Uterus (tissue), 3 donors: ENCODE measurements at regions not wholly inside any gene's neighbourhood (a gene's known extent, or its start where the extent isn't known, plus 50 kb on each side); places are given as distances from the start of the nearest gene placed in this dataset.

Experiments
- DNase-seq, 2 donors: peaks; one replicate each; pipeline ENCODE4 v3.0.0-alpha.2; 2019 to 2020
- H3K27ac ChIP-seq, 2 donors: fragments of 200-600 bp; sonication (generic); 1 replicate in 1 of 2; 2 replicates in 1 of 2; pipeline ENCODE4 v1.5.1; 2016 to 2018
- H3K27me3 ChIP-seq, 2 donors: fragments of 200-600 bp; sonication (generic); one replicate each; pipeline ENCODE4 v1.5.1; 2018 to 2019; ENCODE audit warnings: control low read depth in 1 of 2
- H3K36me3 ChIP-seq, 2 donors: fragments of 200-600 bp; sonication (generic); one replicate each; pipeline ENCODE4 v1.5.1; 2019; ENCODE audit warnings: control low read depth in 1 of 2
- H3K4me1 ChIP-seq, 2 donors: fragments of 200-600 bp; sonication (generic); one replicate each; pipeline ENCODE4 v1.5.1; 2018 to 2019; ENCODE audit warnings: control low read depth in 1 of 2
- H3K4me3 ChIP-seq, 2 donors: fragments of 200-600 bp; sonication (generic); 1 replicate in 1 of 2; 2 replicates in 1 of 2; pipeline ENCODE4 v1.5.1; 2018 to 2019; ENCODE audit warnings: mild to moderate bottlenecking in 1 of 2
- H3K9me3 ChIP-seq, 2 donors: fragments of 200-600 bp; sonication (generic); one replicate each; pipeline ENCODE4 v1.5.1; 2019; ENCODE audit warnings: control low read depth in 1 of 2
- CTCF ChIP-seq, 4 experiments: fragments of 200-600 bp in 2 of 4; fragments of 450-650 bp in 2 of 4; sonication (generic) in 2 of 4; IDR thresholded peaks; one replicate each; pipeline ENCODE4 v1.5.1; 2016 to 2019; ENCODE audit warnings: antibody characterized with exemption in 4 of 4, mild to moderate bottlenecking in 2 of 4, moderate library complexity in 1 of 4
- POLR2A ChIP-seq, 2 donors: fragments of 450-650 bp; IDR thresholded peaks; one replicate each; pipeline ENCODE4 v1.6.1; 2016; ENCODE audit warnings: antibody characterized with exemption in 2 of 2, mild to moderate bottlenecking in 1 of 2, moderate library complexity in 1 of 2
- intact Hi-C: fragments of 100-400 bp; cut with DNase I; formaldehyde crosslinking; loops from one replicate; pipeline ENCODE4 v1.15.1; 2023; ENCODE audit warnings: low total_unique reads
- donor health status: DM: yes; HTN: yes; CAD: no.

GRCh38 chr11:95531116-95531515, 258.5 kb downstream of the FAM76B start:
- Histone ChIP-seq H3K9me3 (no peaks in the 10 kb centered on the region), H3K4me3 (no peak overlapping the region), H3K36me3 (no peaks in the 10 kb centered on the region), H3K27ac (no peak overlapping the region), H3K4me1 (no peaks in the 10 kb centered on the region), H3K27me3 (no peaks in the 10 kb centered on the region)
- intact Hi-C loops: no loop called here
- DNase-seq: no peak
- TF ChIP-seq POLR2A (IDR thresholded peaks at IDR 0.05) (no peak), CTCF (IDR thresholded peaks at IDR 0.05) (no peak)

- H3K9me3 ChIP-seq: no peaks in the 10 kb centered on the region
- TF ChIP-seq CTCF (IDR thresholded peaks at IDR 0.05) (no peak), POLR2A (IDR thresholded peaks at IDR 0.05) (no peak)
- no peaks in the 10 kb centered on the region for H3K36me3 ChIP-seq
- H3K27ac ChIP-seq: peak overlapping the region in 1 of 2 donors; percentile 38
- intact Hi-C loops: no loop called here
- H3K4me3 ChIP-seq: no peak overlapping the region
- H3K27me3 ChIP-seq: no peaks in the 10 kb centered on the region
- no peak for DNase-seq
- H3K4me1 ChIP-seq: no peaks in the 10 kb centered on the region
These were observed 265.1 kb downstream of the FAM76B start for GRCh38 chr11:95524314-95525036.

GRCh38 chr11:95522874-95523273, 266.7 kb downstream of the FAM76B start:
- H3K27me3 ChIP-seq: no peaks in the 10 kb centered on the region
- no peaks in the 10 kb centered on the region for H3K9me3 ChIP-seq
- no peak for DNase-seq
- intact Hi-C loops: no loop called here
- no peak overlapping the region for H3K27ac ChIP-seq
- no peaks in the 10 kb centered on the region for H3K36me3 ChIP-seq
- no peaks in the 10 kb centered on the region for H3K4me1 ChIP-seq
- TF ChIP-seq CTCF (IDR thresholded peaks at IDR 0.05) (no peak), POLR2A (IDR thresholded peaks at IDR 0.05) (no peak)
- no peak overlapping the region for H3K4me3 ChIP-seq

GRCh38 chr11:95521862-95522261, 267.7 kb downstream of the FAM76B start:
- intact Hi-C loops: no loop called here
- Histone ChIP-seq H3K36me3 (no peaks in the 10 kb centered on the region), H3K4me1 (no peaks in the 10 kb centered on the region), H3K27me3 (no peaks in the 10 kb centered on the region), H3K4me3 (no peak overlapping the region), H3K9me3 (no peaks in the 10 kb centered on the region), H3K27ac (no peak overlapping the region)
- TF ChIP-seq POLR2A (IDR thresholded peaks at IDR 0.05) (no peak), CTCF (IDR thresholded peaks at IDR 0.05) (no peak)
- DNase-seq: no peak

- Histone ChIP-seq H3K9me3 (no peaks in the 10 kb centered on the region), H3K4me3 (no peak overlapping the region), H3K27ac (no peak overlapping the region), H3K4me1 (no peaks in the 10 kb centered on the region), H3K27me3 (no peaks in the 10 kb centered on the region), H3K36me3 (no peaks in the 10 kb centered on the region)
- TF ChIP-seq CTCF (IDR thresholded peaks at IDR 0.05) (no peak), POLR2A (IDR thresholded peaks at IDR 0.05) (no peak)
- no peak for DNase-seq
- intact Hi-C loops: no loop called here
These were observed 268.4 kb downstream of the FAM76B start for GRCh38 chr11:95521133-95521542.
